ENCODE measurements at regions not wholly inside any gene's neighbourhood (a gene's known extent, or its start where the extent isn't known, plus 50 kb on each side); places are given as distances from the start of the nearest gene placed in this dataset.

DNA sequence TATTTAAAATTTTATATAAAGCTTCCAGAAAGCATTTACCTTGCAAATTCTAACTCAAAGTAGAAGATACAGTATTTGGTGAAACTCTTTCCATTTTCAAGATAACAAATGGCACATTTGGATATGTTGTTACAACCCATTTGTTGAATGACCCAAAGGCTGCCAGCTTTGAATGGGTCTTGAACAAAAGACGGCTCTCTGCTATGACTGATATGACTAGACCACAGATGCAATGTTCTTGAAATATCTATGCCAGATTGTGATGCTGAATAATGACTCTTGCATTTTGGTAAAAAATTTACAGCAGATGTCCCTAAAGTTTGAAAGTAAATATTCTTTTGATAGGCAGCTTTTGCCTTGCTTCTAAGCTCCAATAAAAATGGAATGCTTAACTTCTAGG, 99.6 kb downstream of the HTR1B start:
- DNase-seq (ENCODE audit: insufficient read length, low spot score) (no peak), FAIRE-seq (no peak)
- TF ChIP-seq POLR2A (IDR thresholded peaks at IDR 0.05; ENCODE audit: low read depth, low read length) (no peak), SPI1 (IDR thresholded peaks at IDR 0.05; ENCODE audit: low read depth, low read length) (no peak), POLR2AphosphoS5 (IDR thresholded peaks at IDR 0.05; ENCODE audit: low read depth, low read length) (no peak), POU2F2 (IDR thresholded peaks at IDR 0.05; ENCODE audit: low read depth, low read length) (no peak), PAX5 (IDR thresholded peaks at IDR 0.05; ENCODE audit: insufficient read depth, low read length, severe bottlenecking) (no peak), TAF1 (IDR thresholded peaks at IDR 0.05; ENCODE audit: low read depth, low read length) (no peak)

DNA sequence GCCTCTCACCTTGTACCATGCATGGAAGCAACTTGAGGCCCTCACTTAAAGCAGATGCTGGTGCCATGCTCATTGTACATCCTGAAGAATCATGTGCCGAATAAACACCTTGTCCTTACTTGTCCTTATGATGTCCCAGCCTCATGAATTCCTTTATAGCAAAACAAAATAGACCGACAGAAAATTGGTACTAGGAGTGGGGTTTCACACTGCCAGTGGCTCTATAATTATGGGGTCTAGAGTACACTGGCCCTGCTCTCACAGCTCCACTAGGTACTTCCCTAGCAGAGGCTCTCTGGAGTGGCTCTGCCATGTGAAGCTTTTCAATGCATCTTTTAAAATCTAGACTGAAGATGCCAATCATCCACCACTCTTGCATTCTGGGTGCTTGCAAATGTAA, 101.2 kb downstream of the HTR1B start:
- FAIRE-seq (no peak), DNase-seq (ENCODE audit: insufficient read length, low spot score) (no peak)
- TF ChIP-seq PAX5 (IDR thresholded peaks at IDR 0.05; ENCODE audit: insufficient read depth, low read length, severe bottlenecking): no peak
- TF ChIP-seq SPI1 (IDR thresholded peaks at IDR 0.05; ENCODE audit: low read depth, low read length): no peak
- TF ChIP-seq POLR2A (IDR thresholded peaks at IDR 0.05; ENCODE audit: low read depth, low read length): no peak
- TF ChIP-seq POU2F2 (IDR thresholded peaks at IDR 0.05; ENCODE audit: low read depth, low read length): no peak
- no peak for TF ChIP-seq TAF1 (IDR thresholded peaks at IDR 0.05; ENCODE audit: low read depth, low read length)
- TF ChIP-seq POLR2AphosphoS5 (IDR thresholded peaks at IDR 0.05; ENCODE audit: low read depth, low read length): no peak

- TF ChIP-seq SPI1 (IDR thresholded peaks at IDR 0.05; ENCODE audit: low read depth, low read length) (no peak), PAX5 (IDR thresholded peaks at IDR 0.05; ENCODE audit: insufficient read depth, low read length, severe bottlenecking) (no peak), POU2F2 (IDR thresholded peaks at IDR 0.05; ENCODE audit: low read depth, low read length) (no peak), POLR2AphosphoS5 (IDR thresholded peaks at IDR 0.05; ENCODE audit: low read depth, low read length) (no peak), TAF1 (IDR thresholded peaks at IDR 0.05; ENCODE audit: low read depth, low read length) (no peak), POLR2A (IDR thresholded peaks at IDR 0.05; ENCODE audit: low read depth, low read length) (no peak)
- no peak for FAIRE-seq
- no peak for DNase-seq (ENCODE audit: insufficient read length, low spot score)
These were observed 102.3 kb downstream of the HTR1B start for GRCh38 chr6:77361018-77361417.

- FAIRE-seq (no peak), DNase-seq (ENCODE audit: insufficient read length, low spot score) (no peak)
- TF ChIP-seq TAF1 (IDR thresholded peaks at IDR 0.05; ENCODE audit: low read depth, low read length): no peak
- TF ChIP-seq SPI1 (IDR thresholded peaks at IDR 0.05; ENCODE audit: low read depth, low read length): no peak
- TF ChIP-seq PAX5 (IDR thresholded peaks at IDR 0.05; ENCODE audit: insufficient read depth, low read length, severe bottlenecking): no peak
These were observed 106.5 kb downstream of the HTR1B start for GRCh38 chr6:77356821-77357220.

DNA sequence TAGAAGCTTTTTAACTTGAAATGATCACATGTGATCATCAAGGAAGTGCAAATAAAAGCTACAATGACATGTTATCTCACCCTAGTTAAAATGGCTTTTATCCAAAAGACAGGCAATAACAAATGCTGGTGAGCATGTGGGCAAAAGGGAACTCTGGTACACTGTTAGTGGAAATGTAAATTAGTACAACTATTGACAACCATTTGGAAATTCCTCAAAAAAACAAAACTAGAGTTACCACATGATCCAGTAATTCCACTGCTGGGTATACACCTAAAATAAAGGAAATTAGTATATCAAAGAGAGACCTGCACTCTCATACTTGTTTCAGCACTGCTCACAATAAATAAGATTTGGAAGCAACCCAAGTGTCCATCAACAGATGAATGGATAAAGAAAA, 108.7 kb downstream of the HTR1B start:
- TF ChIP-seq POLR2AphosphoS5 (IDR thresholded peaks at IDR 0.05; ENCODE audit: low read depth, low read length): no peak
- TF ChIP-seq SPI1 (IDR thresholded peaks at IDR 0.05; ENCODE audit: low read depth, low read length): no peak
- no peak for TF ChIP-seq TAF1 (IDR thresholded peaks at IDR 0.05; ENCODE audit: low read depth, low read length)
- no peak for TF ChIP-seq POLR2A (IDR thresholded peaks at IDR 0.05; ENCODE audit: low read depth, low read length)
- FAIRE-seq (no peak), DNase-seq (ENCODE audit: insufficient read length, low spot score) (no peak)

DNA sequence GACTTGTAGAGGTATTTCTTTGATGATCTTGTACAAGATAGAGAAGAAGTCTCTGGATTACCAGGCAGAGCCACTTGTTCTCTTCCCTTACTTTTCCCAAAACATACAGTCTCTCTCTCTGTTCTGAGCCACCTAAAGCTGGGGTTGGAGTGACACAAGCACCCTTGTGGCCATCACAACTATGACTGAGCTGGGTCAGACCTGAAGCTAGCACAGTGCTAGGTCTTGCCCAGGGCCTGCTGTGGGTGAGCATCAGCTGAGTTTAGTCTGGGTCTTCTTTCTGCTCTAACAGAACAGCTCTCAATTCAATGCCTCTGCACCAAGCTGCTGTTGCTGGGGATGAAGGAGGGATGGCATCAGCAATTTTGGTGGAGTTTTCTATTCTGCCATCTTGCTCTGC, 110.2 kb downstream of the HTR1B start:
- no peak for TF ChIP-seq SPI1 (IDR thresholded peaks at IDR 0.05; ENCODE audit: low read depth, low read length)
- TF ChIP-seq POLR2AphosphoS5 (IDR thresholded peaks at IDR 0.05; ENCODE audit: low read depth, low read length): no peak
- TF ChIP-seq TAF1 (IDR thresholded peaks at IDR 0.05; ENCODE audit: low read depth, low read length): no peak
- TF ChIP-seq POLR2A (IDR thresholded peaks at IDR 0.05; ENCODE audit: low read depth, low read length): no peak
- no peak for TF ChIP-seq POU2F2 (IDR thresholded peaks at IDR 0.05; ENCODE audit: low read depth, low read length)
- TF ChIP-seq PAX5 (IDR thresholded peaks at IDR 0.05; ENCODE audit: insufficient read depth, low read length, severe bottlenecking): no peak
- no peak for DNase-seq (ENCODE audit: insufficient read length, low spot score)
- no peak for FAIRE-seq

DNA sequence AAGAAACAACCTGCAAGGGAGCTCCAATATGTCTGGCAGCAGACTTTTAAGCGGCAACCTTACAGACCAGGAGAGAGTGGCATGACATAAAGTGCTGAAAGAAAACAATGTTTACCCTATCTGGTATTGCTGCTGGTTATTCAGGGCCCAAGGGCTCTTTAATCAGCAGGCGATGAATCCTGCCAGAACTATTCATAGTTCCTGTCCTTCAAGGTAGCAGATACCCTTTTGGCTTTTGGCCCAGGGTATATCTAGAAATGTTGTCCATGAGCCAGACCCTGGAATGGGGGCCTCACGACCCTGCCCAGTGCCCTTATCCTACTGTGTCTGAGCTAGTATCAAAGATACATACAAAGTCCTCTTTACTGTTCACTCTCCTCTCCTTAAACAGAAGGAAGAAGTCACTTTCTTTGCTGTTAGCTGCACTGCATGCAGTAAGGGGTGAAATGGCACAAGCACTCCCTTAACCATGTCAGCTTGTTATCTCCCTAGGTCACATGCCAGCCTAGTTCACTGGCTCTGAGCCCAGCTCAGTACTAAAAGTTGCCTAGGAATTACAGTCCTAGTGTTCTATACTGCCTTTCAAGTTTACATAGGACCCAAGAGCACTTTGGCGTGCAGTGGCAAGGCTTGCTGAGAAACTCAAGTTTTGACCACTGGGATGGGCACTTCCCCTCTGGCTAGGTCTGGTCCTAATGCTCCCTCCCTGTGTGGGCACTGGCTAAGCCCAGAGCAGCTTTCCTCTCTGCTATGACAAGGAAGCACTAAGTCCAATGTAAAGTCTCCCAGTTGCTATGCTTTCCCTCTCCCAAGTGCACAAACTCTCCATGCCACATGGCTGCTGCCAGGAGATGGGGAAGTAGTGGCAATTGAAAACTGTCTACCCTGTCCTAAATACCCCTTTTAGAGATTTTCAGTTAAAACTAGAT, 122.0 kb downstream of the HTR1B start:
- FAIRE-seq (no peak), DNase-seq (ENCODE audit: insufficient read length, low spot score) (no peak)
- TF ChIP-seq PAX5 (IDR thresholded peaks at IDR 0.05; ENCODE audit: insufficient read depth, low read length, severe bottlenecking) (no peak), TAF1 (IDR thresholded peaks at IDR 0.05; ENCODE audit: low read depth, low read length) (no peak), POLR2AphosphoS5 (IDR thresholded peaks at IDR 0.05; ENCODE audit: low read depth, low read length) (no peak), POLR2A (IDR thresholded peaks at IDR 0.05; ENCODE audit: low read depth, low read length) (no peak), POU2F2 (IDR thresholded peaks at IDR 0.05; ENCODE audit: low read depth, low read length) (no peak), SPI1 (IDR thresholded peaks at IDR 0.05; ENCODE audit: low read depth, low read length) (no peak)

DNA sequence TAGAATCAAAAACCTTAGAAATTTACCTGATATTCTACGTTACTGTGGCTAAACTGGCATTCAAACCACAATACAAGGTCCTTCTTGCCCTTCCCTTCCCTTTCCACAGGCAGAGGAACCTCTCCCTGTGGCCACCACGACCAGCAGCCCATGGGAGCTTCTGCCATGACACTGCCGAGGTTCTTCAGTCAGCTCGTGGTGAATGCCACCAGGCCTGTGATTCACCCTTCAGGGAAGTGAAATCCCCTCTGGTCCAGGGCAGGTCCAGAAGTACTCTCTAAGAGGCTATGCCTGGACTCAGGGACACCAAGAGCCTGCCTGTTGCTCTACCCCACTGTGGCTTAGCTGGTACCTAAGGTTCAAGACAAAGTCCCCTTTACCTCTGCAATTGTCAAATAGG, 123.0 kb downstream of the HTR1B start:
- no peak for TF ChIP-seq POLR2A (IDR thresholded peaks at IDR 0.05; ENCODE audit: low read depth, low read length)
- no peak for TF ChIP-seq TAF1 (IDR thresholded peaks at IDR 0.05; ENCODE audit: low read depth, low read length)
- TF ChIP-seq PAX5 (IDR thresholded peaks at IDR 0.05; ENCODE audit: insufficient read depth, low read length, severe bottlenecking): no peak
- no peak for TF ChIP-seq POLR2AphosphoS5 (IDR thresholded peaks at IDR 0.05; ENCODE audit: low read depth, low read length)
- no peak for TF ChIP-seq POU2F2 (IDR thresholded peaks at IDR 0.05; ENCODE audit: low read depth, low read length)
- TF ChIP-seq SPI1 (IDR thresholded peaks at IDR 0.05; ENCODE audit: low read depth, low read length): no peak
- FAIRE-seq: no peak
- no peak for DNase-seq (ENCODE audit: insufficient read length, low spot score)

- DNase-seq (ENCODE audit: insufficient read length, low spot score) (no peak), FAIRE-seq (no peak)
- TF ChIP-seq POLR2AphosphoS5 (IDR thresholded peaks at IDR 0.05; ENCODE audit: low read depth, low read length) (no peak), PAX5 (IDR thresholded peaks at IDR 0.05; ENCODE audit: insufficient read depth, low read length, severe bottlenecking) (no peak), POU2F2 (IDR thresholded peaks at IDR 0.05; ENCODE audit: low read depth, low read length) (no peak), TAF1 (IDR thresholded peaks at IDR 0.05; ENCODE audit: low read depth, low read length) (no peak), SPI1 (IDR thresholded peaks at IDR 0.05; ENCODE audit: low read depth, low read length) (no peak), POLR2A (IDR thresholded peaks at IDR 0.05; ENCODE audit: low read depth, low read length) (no peak)
These were observed 123.4 kb downstream of the HTR1B start for GRCh38 chr6:77339926-77340325.

Measured in GM12891 (cell line).